AG08395 (cell line): ENCODE measurements at regions not wholly inside any gene's neighbourhood (a gene's known extent, or its start where the extent isn't known, plus 50 kb on each side); places are given as distances from the start of the nearest gene placed in this dataset.

Experiments used
- DNase-seq: peaks from one replicate; pipeline ENCODE4 v3.0.0; 2012; ENCODE audit warnings: mixed read lengths, low spot score

DNA sequence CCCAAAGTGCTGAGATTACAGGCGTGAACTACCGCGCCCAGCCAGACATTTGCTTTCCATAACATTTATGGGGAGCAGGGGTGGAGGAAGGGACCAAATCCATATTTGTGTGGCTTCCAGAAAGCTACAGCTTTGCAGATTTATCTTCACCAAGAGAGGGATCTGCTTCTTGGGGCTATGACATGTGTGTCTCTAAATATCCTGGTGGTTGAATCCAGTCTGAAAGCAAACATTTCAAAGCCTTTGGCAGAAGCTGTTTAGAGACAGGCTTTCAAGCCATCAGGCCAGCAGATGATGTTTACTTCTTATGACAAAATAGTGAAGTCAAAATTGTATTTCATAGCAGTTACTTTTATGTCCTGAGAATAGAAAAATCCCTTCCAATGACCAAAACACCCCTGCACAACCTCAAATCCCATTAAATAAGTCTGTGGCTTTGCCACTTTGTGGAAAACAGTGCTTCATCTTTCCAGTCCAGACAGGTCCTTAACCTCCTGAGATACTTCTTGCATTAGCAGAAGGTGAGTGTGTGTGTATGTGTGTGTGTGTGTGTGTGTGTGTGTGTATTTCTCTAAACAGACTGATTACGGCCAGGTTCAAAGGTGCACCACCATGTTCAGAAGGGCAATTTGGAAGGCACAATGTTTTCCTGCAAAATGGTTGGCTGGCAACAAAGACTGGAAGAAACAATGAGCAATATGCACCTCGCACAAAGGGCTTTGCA lies 191.4 kb upstream of the LRIG1 start:
- DNase-seq = no peak

- DNase-seq = no peak
These were observed 191.9 kb upstream of the LRIG1 start for GRCh38 chr3:66692766-66693150.

DNA sequence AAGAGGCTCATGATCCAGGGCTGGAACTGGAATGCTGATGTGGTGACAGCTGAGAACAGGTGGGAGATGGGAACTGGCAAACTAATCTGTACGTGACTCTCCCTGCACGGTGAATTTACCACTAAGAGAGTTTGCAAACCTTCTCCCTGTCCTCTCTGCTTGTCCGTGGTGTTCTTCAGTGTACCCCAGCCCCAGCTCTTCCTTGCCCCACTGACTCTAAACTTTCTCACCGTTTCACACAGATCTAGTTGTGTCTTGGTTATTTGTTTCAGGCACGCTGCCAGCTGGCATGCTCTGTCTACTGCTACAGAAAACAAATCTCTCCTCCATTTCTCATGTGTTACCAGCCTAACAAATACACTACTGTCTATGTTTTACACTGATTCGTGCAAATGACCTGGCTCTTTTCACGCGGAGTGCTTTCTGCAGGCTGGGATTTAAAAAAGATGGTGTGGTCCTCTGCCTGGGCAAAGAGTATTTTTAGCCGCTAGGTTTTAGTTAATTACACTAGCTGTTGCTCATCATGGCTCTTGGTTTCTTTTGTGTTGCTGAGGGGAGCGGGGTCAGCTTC lies 192.7 kb upstream of the LRIG1 start:
- DNase-seq = no peak

DNA sequence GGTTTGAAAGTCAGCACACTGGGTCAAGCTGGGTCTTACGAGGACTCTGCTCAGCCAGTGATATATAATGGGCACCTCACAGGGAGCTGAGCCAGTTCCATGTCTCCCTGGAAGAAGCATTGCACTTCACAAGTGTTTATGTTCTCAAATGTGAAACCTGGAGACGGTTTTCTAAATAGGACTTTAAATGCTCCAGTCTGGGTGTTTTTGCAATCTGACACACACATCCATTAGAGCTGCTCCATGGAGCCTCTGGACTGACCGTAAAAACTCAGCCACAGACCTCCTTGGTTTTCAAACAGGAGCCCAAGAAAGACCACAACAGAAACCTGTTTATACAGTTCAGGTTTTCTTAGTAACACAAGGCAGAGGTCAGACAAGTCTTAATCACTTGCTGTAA lies 201.3 kb upstream of the LRIG1 start:
- DNase-seq = no peak

DNA sequence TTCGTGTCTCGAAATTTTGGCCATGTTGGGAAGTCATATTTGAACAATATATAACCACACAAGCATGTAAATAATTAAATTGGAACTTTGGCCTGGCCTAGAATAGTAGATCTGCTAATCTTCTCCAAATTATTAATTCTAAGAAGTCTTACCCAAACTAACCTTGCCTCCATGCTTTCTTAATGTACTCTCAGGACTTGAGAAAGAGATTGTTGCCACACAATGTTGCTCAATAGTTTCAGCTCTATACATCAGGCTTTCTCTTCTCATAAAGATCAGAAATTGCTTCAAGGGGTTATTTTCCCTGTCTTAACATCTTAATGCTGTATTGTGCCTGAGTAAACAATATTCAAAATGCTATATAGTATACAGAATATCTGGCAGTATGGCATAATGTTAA lies 202.7 kb upstream of the LRIG1 start:
- no peak for DNase-seq

DNA sequence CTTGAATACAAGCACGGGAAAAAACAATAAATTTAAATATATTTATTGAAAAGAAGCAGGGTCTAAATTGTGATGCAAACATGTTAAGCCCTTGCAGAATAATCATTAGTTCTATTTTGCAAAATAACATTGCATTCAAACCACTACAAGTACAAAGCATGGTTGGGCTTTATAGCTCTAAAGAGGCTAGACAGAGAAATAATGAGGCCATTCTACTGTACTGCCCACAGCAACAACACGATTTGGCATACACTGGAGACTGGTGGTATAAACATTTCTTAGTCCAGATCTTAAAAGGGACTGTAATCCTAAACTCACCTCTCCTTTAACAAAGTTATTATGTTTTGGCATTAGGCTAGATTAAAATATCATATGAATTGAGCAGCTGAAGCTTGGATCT lies 204.3 kb upstream of the LRIG1 start:
- DNase-seq = no peak

GRCh38 chr3:66706890-66707289 lies 206.1 kb upstream of the LRIG1 start:
- DNase-seq = no peak

- DNase-seq = no peak
These were observed 208.7 kb upstream of the LRIG1 start for GRCh38 chr3:66709532-66709931.

DNA sequence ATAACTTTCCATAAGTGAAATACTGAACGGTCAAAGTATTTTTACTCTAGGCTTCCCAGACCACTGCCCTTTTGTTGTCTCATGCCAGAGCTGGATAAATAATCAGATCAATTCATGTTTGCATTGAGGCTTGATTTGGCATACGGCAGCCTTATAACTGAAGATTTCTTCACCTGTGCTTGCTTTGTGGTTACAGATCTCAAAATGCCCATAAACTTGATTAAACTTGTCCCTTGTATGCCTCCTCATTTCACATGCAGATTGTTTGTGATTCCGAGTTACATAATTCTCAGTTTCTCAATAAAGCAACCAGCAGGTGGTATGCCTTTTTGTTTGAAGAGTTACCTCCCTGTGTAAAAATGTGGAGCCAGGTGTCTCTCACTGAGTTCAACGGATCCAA lies 211.4 kb upstream of the LRIG1 start:
- DNase-seq = no peak

DNA sequence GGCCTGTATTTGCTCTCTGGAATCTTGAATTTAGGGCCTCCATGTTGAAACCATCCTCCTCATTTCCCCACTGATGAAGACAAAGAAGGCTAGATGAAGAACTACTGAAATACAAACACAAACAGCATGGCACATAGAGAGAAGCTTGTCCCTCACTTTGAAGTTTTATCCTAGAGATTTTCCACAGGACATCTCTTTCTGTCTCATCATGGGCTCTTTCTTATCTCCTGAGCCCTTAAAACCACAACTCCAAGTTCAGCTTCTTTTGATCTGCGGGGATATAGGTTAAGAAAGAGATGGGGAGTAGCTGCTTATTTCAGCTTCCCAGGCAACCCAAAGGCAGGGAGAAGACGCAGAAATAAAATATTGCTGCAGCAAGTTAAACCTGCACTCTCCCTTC lies 213.1 kb upstream of the LRIG1 start:
- DNase-seq = no peak

DNA sequence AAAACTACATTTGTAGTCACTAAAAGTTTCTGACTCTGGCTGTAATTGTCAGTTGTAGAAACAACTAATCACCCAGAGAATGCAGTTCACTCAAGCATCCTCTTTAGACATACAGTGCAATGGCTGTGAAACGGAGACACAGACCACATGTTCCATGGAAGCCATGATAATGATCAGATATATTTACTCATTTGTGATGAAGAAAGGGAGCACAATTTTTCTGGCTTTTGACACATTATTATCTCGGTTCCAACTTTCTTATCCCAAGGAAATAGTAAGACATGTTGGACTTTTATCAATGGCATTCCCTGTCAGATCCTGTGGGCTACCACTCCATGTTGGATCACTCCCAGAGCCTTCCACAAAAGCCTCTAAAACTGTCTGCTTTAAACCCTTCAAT lies 215.0 kb upstream of the LRIG1 start:
- DNase-seq = no peak

- DNase-seq = no peak
These were observed 217.0 kb upstream of the LRIG1 start for GRCh38 chr3:66717806-66718205.

DNA sequence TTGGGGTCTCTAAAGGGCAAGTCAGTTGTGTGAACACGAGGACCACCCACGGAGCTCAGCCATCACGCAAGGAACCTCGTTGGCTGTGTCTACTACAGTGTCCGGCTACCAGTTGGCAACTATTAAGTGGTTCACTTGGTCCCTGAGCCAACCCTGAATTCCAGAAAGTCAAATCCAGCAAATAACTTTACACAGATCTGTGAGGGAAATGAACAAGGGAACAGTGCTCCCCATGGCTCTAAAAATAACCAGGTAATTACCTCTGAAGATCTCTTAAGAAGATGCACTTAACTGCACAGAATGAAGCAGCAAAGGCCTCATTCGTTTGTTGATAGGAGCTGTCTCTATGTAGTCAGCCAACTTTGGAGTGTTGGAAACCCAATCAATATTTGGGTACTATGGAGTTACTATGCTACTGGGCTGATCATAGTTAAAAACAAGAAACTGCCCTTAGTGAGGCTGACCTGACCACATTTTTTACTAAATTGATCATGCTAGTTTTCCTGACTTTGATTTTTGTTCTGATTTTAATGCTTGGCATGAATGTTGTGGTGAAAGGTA lies 219.1 kb upstream of the LRIG1 start:
- DNase-seq = no peak

GRCh38 chr3:66720508-66720907 lies 219.7 kb upstream of the LRIG1 start:
- DNase-seq = no peak

GRCh38 chr3:66722675-66723074 lies 221.9 kb upstream of the LRIG1 start:
- DNase-seq = peak; percentile 83

GRCh38 chr3:66723231-66723630 lies 222.4 kb upstream of the LRIG1 start:
- peak; percentile 7 for DNase-seq

- DNase-seq = no peak
These were observed 229.0 kb upstream of the LRIG1 start for GRCh38 chr3:66729687-66730393.

DNA sequence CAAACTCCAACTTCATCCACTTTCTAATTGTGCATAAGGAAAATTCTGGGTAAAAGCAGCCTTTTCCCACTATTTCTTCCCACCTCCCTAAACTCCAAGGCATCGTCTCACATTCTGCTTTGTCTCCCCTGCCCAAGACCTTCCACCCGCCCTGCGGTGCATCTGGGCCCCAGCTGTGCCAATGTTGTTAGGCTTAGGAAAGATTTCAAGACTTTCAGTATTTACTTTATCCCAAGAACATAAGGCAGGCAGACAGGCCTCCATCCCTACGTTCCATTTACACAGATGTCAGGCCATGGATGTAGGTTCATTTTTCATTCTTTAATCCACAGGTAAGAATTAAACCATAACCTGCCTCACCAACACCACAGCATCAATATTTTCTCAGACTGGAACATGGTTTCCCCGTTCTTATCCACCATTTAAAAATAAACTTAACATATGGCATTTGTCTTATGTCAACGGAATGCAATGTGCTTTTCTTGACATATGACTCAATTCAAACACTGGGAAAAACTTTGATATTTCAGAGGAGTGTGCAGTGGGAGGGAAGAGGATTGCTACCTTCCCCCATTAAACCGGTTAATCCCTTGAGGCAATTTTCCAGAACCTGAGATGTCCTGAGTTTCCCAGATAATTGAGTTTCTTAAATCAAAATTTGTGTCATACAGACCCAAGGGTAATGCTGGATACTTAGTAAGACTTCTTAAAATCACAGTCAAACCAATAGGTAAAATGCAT lies 238.0 kb upstream of the LRIG1 start:
- peak; percentile 23 for DNase-seq

- DNase-seq = no peak
These were observed 239.4 kb upstream of the LRIG1 start for GRCh38 chr3:66740260-66740659.

DNA sequence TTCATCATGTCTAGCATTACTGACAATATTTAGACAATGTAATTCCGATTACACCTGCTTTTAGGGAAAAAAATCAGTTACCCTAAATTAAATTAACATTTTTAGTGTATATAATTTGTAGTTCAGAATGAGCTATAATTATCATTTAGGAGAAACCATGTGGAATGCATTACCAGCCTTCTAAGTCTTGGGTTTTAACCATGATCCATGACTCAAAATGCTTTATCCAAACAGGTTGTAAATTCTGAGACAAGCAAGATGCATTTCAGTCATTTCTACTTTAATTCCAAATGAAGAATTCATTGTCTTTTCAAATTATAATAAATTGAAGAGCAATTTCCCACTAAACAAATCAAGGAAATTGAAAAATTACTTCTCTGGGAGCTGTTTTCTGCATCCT lies 243.7 kb upstream of the LRIG1 start:
- no peak for DNase-seq

DNA sequence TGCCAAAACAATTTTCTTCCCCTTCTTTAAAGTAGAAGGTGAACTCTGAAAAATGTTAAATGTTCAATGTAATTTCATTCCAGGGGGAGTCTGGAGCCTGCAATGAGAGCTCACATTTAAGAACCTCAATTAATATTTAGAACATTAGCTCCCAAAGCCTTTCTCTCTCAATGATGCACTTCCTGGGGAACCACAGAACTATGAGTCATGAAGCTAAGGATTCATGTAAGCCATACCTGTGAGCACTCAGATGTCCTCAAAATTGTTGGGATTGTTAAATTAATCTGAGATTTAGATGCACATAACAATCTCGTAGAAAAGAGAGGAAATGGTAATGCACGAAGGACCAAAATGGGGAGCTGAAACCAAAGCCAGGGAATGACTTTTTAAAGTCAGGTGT lies 244.2 kb upstream of the LRIG1 start:
- DNase-seq = no peak

DNA sequence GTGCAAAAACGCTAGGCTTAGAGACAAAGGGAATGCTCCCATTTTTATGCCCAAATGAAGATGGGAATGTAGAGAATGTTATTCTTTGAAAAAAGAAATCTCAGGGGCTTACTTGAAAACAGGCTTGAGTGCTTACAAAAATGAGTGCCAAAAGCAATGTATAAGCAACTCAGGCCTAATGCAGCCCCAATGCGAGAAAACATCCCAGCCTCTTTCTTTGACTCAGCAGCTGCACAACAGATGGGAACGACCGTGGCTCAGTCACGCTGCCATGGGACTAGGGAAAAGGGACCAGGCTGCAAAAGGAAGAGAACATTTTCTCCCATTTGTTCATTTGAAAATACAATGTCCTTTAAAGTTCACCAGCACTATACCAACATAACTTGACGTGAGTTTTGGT lies 246.4 kb upstream of the LRIG1 start:
- DNase-seq = peak; percentile 17

- peak; percentile 7 for DNase-seq
These were observed 246.9 kb upstream of the LRIG1 start for GRCh38 chr3:66747696-66748095.
